ENCODE measurements at regions not wholly inside any gene's neighbourhood (a gene's known extent, or its start where the extent isn't known, plus 50 kb on each side); places are given as distances from the start of the nearest gene placed in this dataset.

- TF ChIP-seq CTCF (IDR thresholded peaks at IDR 0.05) (no peak), POLR2AphosphoS5 (IDR thresholded peaks at IDR 0.05) (no peak), POLR2A (IDR thresholded peaks at IDR 0.05) (no peak), EP300 (IDR thresholded peaks at IDR 0.05; ENCODE audit: low read depth) (no peak)
These were observed 493.7 kb upstream of the PLXNA2 start for GRCh38 chr1:208737922-208738321.
